Amniotic stem cell (primary cell): ENCODE measurements at regions not wholly inside any gene's neighbourhood (a gene's known extent, or its start where the extent isn't known, plus 50 kb on each side); places are given as distances from the start of the nearest gene placed in this dataset.
"Not testable (repeated sequence)": the region's sequence is repeated elsewhere in the genome, so short reads cannot be mapped to it uniquely, and the experiment has no call there.

Experiments used
- DNase-seq: peaks from one replicate; lab custom pipeline; 2025; lab: John Stamatoyannopoulos, UW

DNA sequence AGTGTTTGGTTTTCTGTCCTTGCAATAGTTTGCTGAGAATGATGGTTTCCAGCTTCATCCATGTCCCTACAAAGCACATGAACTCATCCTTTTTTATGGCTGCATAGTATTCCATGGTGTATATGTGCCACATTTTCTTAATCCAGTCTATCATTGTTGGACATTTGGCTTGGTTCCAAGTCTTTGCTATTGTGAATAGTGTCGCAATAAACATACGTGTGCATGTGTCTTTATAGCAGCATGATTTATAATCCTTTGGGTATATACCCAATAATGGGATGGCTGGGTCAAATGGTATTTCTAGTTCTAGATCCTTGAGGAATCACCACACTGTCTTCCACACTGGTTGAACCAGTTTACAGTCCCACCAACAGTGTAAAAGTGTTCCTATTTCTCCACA lies 269.8 kb upstream of the DCN start:
- not testable (repeated sequence) for DNase-seq

DNA sequence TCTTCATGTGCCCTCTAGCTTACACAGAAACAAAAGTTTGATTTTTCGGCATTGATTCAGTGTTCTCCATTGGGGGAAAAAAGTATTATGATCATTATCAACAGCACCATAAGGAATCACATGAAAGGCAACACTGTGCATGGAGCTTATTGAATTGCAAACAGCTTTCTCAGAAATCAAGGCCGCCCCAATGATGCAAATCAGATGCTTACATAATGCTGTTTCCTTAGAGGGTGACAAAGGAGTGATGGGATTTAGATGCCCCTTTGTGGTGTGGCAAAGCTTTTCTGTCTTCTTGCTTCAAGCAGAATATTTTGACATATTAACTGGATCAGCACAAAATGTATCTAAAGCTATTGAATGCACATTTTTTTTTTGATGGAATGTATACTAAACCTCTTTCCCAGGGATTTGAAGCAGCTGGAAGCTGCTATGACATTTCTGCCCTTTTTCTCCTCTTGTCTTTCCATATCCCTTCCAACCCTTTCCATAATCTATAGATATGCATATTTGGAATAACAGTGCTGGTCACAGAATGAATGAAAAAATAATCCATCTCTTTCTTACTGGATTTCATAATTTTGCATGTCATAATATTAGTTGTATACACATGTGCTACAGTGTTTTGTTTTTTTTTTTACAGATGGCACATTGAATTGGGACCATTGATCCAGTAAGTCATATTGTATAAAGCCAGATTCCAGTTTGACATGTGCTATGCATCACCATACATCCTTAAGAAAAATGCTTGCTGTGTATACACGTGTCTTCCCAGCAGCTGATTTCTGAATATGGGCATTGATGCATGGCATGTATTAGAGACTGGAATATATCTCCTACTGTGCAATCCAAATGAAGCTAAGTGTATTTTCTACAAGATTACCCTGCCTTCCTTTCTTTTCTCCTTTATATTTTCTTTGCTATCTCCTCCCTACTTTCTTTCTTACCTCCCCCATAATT lies 259.7 kb upstream of the DCN start:
- DNase-seq: no peak

- DNase-seq: no peak
Measured at GRCh38 chr12:91441246-91441645, 258.6 kb upstream of the DCN start.

DNA sequence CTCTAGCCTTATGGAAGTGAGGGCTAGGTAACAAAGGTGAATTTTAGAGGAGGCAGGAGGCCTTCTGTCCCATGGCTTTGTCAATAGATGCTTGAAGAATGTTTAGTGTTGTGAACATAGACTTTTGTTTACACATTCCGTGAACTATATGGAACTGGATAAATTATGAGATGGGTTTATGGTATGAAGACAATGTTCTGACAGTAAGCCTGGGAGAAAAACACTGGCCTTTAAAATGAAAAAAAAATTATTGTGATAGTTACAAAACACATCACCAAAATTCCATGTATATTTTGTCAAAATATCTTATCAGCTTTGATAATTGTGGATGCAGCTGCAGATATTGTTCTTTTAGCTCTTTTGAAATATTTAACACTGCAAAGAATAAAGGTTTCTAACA lies 251.5 kb upstream of the DCN start:
- no peak for DNase-seq

DNA sequence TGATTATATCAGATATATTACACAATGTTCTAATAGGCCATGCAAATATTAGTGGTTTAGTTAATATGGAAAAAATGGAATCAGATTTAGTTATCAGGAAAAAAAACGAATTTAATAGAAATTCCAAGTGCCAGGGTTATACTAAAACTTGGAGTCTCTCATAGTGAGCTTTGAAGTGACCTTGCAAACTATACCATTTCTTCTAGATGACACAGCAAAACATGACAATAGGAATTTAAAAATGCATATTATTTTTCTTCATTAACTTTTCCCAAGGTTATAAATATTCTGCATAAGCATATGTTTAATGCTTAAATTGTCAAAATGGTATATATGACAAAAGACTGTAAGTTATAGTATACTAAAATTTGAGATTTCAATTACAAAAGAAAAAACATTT lies 250.1 kb upstream of the DCN start:
- DNase-seq: no peak

GRCh38 chr12:91432089-91432488 lies 249.5 kb upstream of the DCN start:
- no peak for DNase-seq

GRCh38 chr12:91424506-91424905 lies 241.9 kb upstream of the DCN start:
- DNase-seq: no peak

DNA sequence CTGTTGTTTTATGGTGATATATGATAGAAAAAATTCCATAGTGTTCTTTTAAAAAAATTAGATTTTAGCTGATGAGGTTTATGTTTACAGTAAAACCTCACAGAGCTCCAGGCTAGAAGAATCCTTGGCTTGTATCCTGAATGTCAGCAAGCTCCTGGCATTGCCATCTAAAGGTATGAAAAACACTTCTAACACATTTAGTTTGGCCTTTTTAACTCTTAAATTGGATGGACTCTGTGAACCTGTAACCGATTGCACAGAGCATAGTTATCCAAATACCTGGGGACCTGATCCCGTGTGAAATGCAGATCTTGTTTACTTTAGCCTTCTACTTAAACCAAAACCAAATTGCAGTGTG lies 241.1 kb upstream of the DCN start:
- DNase-seq: no peak

DNA sequence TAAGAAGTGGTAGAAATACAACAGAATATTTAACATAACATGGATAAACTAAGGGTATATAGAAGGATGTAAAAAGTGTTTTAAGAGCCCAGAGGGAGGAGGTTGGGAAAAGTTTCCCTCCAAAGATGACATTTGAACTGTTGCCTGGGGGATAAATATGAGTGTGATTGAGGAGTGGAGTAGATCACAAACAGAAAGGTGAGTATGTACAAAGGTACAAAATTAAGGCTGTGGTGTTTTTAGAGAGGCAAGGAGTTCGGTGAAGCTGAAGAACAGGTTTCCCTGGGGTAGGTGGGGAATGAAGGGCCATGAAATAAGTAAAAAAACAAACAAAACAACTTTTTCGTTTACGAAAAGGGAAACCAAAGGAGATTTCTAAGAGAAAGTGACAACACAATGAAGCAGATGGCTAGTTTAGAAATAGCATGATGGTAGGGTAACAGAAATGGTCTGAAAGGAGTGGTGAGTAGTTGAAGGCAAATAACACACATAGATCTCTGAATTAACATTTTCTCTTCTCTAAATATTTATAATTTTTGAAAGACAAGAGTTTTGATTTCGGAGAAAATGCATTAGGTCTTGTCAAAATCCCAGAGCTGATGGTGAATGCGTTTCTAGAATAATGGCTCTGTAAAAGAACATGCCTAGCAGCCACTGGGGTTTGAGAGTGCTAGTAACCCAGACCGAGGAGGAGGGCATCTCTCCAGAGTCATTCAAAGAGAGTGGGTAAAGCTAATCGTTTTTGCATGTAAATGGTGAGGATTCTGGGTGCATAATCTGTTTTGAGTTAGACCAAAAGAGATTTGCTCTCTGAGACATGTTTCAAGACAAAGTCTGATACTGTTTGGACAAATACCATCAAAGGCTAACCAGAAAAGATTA lies 240.4 kb upstream of the DCN start:
- no peak for DNase-seq

DNA sequence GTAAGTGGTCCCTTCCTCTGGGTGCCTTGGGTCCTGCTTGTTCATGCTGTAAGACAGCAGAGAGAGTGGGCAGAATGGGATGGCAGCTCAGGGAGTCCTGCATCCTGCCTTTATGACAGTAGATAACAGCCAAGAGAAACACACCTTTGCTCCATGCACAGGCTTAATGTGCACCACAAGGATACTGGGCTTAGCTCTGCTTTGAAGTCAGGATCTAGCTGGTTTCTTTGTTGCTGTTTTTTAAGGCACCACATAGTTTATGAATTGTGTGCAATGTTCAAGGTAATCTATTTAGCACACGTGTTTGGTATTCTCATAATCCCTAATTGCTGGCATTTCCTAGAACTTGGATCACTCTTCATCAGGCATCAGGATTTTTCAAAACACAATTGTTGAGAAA lies 239.5 kb upstream of the DCN start:
- DNase-seq: no peak

DNA sequence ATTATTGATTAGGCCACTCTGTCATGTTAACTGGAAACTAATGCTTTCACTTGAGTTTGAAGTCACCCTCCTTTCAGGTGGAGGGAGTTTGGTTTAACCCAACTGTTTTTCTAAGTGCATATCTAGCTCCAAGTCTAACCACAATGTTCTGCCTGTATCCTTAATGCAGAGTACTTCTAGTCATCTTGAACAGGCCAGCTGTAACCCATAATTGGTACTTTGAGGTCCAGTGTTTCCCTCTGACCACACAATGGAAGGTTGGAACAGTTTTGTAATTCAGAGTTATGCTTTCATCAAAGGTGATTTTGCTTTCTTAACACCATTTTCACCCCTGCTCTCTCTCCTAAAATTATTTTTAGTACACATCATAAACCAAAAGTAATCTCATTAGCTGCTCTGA lies 237.2 kb upstream of the DCN start:
- no peak for DNase-seq

- DNase-seq: no peak
Measured at GRCh38 chr12:91418221-91419090, 235.8 kb upstream of the DCN start.

- no peak for DNase-seq
Measured at GRCh38 chr12:91417650-91418049, 235.0 kb upstream of the DCN start.

DNA sequence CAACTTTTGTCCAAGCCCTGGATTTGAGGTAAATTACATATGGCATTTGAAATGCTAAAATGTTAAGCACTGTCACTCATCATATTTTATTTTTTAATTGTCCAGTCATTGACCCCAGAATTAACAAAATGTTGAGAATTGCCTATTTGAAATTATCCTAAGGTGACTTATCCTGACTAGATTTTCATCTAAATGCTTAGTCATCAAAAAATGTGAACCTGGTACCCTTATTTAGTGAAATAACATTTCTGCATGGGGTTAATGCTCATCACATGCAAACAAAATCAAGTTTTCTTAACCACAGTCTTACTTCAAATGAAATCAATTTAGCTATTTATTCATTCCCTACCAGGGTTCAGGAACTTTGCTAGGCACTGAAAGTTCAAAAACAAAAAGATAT lies 232.0 kb upstream of the DCN start:
- no peak for DNase-seq

DNA sequence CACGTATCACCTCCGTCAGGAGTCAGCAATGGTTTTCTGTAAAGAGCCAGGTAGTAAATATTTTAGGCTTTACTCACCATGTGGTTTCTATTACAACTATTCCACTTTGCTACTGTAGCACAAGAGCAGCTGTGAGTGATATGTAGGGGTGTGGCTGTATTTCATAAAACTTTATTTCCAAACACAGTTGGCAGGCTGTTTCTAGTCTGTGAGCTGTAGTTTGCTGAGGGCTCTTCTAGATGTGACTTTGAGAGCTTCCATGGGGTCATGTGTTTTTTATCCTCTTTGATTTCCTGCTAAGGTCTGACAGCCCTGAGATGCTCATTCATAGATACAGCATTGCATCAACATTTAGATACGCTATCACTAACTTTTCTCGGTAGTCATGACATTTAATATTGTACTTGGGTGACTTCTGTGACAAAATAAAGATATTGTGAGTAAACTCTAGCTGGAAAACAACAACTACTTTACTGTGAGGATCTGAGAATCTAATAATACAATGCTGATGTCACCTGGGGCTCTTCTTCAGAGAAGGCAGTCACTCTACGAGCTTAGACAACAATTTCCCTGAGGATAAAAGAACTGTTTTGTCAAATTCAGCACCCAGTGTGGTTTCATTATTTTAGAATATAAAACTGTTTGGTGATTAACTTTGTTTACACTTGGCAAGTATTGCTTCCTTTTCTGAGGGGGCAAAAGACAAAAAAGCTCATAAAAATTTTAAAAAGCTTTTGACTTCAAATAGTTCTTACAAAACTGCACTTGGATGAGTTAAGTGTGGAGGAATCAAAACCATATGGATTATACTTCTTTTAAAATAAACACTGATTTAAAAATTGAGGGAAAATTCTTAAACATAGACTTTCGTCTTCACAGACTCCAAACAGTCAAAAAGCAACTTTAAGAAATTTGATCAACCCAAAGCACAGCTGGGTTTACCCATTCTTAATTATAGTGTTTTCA lies 231.2 kb upstream of the DCN start:
- no peak for DNase-seq

- no peak for DNase-seq
Measured at GRCh38 chr12:91406920-91407341, 224.3 kb upstream of the DCN start.

GRCh38 chr12:91404441-91404840 lies 221.8 kb upstream of the DCN start:
- DNase-seq: no peak

- no peak for DNase-seq
Measured at GRCh38 chr12:91401190-91401589, 218.6 kb upstream of the DCN start.

- DNase-seq: no peak
Measured at GRCh38 chr12:91400271-91400670, 217.7 kb upstream of the DCN start.

DNA sequence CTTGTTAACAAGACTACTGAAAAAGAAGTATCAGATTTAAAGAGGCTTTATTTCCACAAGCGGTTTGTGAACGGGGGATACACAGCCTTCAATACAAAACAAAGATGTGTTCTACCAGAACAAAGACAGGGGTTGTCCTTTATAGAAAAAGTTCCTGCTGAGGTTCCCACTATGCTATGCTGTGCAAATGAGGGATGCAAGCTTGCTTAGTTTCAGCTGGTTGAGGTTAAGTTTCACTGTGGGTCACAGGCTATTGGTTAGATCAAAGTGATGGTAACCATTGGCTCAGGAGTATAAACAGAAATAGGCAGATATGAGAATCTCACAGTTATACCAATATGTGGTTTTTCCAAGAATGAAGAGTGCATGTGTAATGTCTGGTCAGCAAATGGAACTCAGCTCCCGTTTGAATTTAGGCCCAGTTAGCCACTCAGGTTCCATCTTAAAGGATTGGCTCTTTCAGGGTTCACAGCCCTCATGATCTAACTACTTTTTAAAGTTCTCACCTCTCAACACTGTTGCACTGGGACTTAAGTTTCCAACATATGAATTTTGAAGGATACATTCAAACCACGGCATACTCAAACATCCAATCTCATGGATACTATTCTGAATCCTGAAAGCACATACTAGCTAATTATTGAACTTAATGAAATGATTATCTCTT lies 215.4 kb upstream of the DCN start:
- DNase-seq: no peak
